HG02870 (cell line): ENCODE measurements at regions not wholly inside any gene's neighbourhood (a gene's known extent, or its start where the extent isn't known, plus 50 kb on each side); places are given as distances from the start of the nearest gene placed in this dataset.
"Not testable (repeated sequence)": the region's sequence is repeated elsewhere in the genome, so short reads cannot be mapped to it uniquely, and the experiment has no call there.

Experiments
- ATAC-seq: cut with Tn5 transposase; IDR thresholded peaks from one replicate; pipeline ENCODE4 v1.9.1; 2021; ENCODE audit warnings: mild to moderate bottlenecking, moderate library complexity; ENCODE audit not compliant: unreplicated experiment

GRCh38 chr6:140649502-140649901, 1275.1 kb upstream of the CITED2 start:
- ATAC-seq = not testable (repeated sequence)

GRCh38 chr6:140647322-140647721, 1272.9 kb upstream of the CITED2 start:
- ATAC-seq = not testable (repeated sequence)

GRCh38 chr6:140644017-140644416, 1269.6 kb upstream of the CITED2 start:
- ATAC-seq = no peak

GRCh38 chr6:140641412-140641811, 1267.0 kb upstream of the CITED2 start:
- peak; percentile 79 for ATAC-seq

- ATAC-seq = peak; percentile 17
Observed at GRCh38 chr6:140636908-140637402, 1262.5 kb upstream of the CITED2 start.

- peak; percentile 55 for ATAC-seq
Observed at GRCh38 chr6:140636271-140636907, 1261.9 kb upstream of the CITED2 start.

GRCh38 chr6:140627002-140627401, 1252.6 kb upstream of the CITED2 start:
- ATAC-seq = no peak

GRCh38 chr6:140623498-140623897, 1249.0 kb upstream of the CITED2 start:
- no peak for ATAC-seq

- no peak for ATAC-seq
Observed at GRCh38 chr6:140620496-140620895, 1246.0 kb upstream of the CITED2 start.

GRCh38 chr6:140609956-140610355, 1235.5 kb upstream of the CITED2 start:
- no peak for ATAC-seq

- ATAC-seq = no peak
Observed at GRCh38 chr6:140609321-140609720, 1234.9 kb upstream of the CITED2 start.

- no peak for ATAC-seq
Observed at GRCh38 chr6:140604786-140605185, 1230.3 kb upstream of the CITED2 start.

GRCh38 chr6:140602431-140603248, 1228.2 kb upstream of the CITED2 start:
- ATAC-seq = no peak

GRCh38 chr6:140601021-140601808, 1226.8 kb upstream of the CITED2 start:
- no peak for ATAC-seq

- no peak for ATAC-seq
Observed at GRCh38 chr6:140599916-140600315, 1225.5 kb upstream of the CITED2 start.

- ATAC-seq = no peak
Observed at GRCh38 chr6:140597181-140597580, 1222.7 kb upstream of the CITED2 start.

- ATAC-seq = no peak
Observed at GRCh38 chr6:140594806-140595128, 1220.3 kb upstream of the CITED2 start.

- ATAC-seq = no peak
Observed at GRCh38 chr6:140592877-140593276, 1218.4 kb upstream of the CITED2 start.

GRCh38 chr6:140590641-140591040, 1216.2 kb upstream of the CITED2 start:
- no peak for ATAC-seq

GRCh38 chr6:140586426-140587061, 1212.1 kb upstream of the CITED2 start:
- ATAC-seq = peak; percentile 96

- no peak for ATAC-seq
Observed at GRCh38 chr6:140581601-140582000, 1207.2 kb upstream of the CITED2 start.
